ENCODE measurements at regions not wholly inside any gene's neighbourhood (a gene's known extent, or its start where the extent isn't known, plus 50 kb on each side); places are given as distances from the start of the nearest gene placed in this dataset.
A peak's percentile ranks its signal among the peaks of the same experiment; 100 is the strongest.

GRCh38 chr18:9019135-9019534 is 83.4 kb upstream of the NDUFV2 start:
- H3K4me2 ChIP-seq (ENCODE audit: insufficient read depth, low read length): no peak overlapping the region
- H3K4me3 ChIP-seq: no peak overlapping the region
- peak overlapping the region; percentile 83; the same call in 1 of the 2 replicates for H2AFZ ChIP-seq (ENCODE audit: low read depth, low read length)
- H3K9me3 ChIP-seq (replicated peaks; ENCODE audit: control insufficient read depth, insufficient read depth, low read depth, low read length): no peaks in the 10 kb centered on the region; the same call in 1 of the 2 replicates
- no peak overlapping the region for H3K27ac ChIP-seq (ENCODE audit: extremely low read depth, low read depth, low read length)
- CTCF ChIA-PET (ENCODE audit: low intra/inter-chr PET ratio): no interaction called here
- TF ChIP-seq TOE1 (IDR thresholded peaks at IDR 0.05; ENCODE audit: borderline replicate concordance): no peak
- no peak for TF ChIP-seq TOE1 (CRISPR knock-in tag; IDR thresholded peaks at IDR 0.05; ENCODE audit: borderline replicate concordance, low read depth)
- peak; percentile 44; the same call in 1 of the 2 replicates for TF ChIP-seq PTRF (tag; IDR thresholded peaks at IDR 0.05)
- peak; percentile 23; the same call in 1 of the 2 replicates for TF ChIP-seq ZNF512 (tag; IDR thresholded peaks at IDR 0.05)
- TF ChIP-seq BCOR (IDR thresholded peaks at IDR 0.05): 0 out of 2 replicates have a peak, but pooled peaks have one; percentile 46
- peak; percentile 80 for TF ChIP-seq ZNF146 (CRISPR knock-in tag; IDR thresholded peaks at IDR 0.05; ENCODE audit: unreplicated experiment)
- TF ChIP-seq, protein P1, sequence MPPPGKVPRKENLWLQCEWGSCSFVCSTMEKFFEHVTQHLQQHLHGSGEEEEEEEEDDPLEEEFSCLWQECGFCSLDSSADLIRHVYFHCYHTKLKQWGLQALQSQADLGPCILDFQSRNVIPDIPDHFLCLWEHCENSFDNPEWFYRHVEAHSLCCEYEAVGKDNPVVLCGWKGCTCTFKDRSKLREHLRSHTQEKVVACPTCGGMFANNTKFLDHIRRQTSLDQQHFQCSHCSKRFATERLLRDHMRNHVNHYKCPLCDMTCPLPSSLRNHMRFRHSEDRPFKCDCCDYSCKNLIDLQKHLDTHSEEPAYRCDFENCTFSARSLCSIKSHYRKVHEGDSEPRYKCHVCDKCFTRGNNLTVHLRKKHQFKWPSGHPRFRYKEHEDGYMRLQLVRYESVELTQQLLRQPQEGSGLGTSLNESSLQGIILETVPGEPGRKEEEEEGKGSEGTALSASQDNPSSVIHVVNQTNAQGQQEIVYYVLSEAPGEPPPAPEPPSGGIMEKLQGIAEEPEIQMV (tag; conservative IDR thresholded peaks at IDR 0.05; ENCODE audit: low read depth): 0 out of 2 replicates have a peak, but pooled peaks have one; percentile 12
- TF ChIP-seq XRCC4 (IDR thresholded peaks at IDR 0.05; ENCODE audit: extremely low read depth, insufficient read depth, insufficient read length): no peak
- TF ChIP-seq, protein P2, sequence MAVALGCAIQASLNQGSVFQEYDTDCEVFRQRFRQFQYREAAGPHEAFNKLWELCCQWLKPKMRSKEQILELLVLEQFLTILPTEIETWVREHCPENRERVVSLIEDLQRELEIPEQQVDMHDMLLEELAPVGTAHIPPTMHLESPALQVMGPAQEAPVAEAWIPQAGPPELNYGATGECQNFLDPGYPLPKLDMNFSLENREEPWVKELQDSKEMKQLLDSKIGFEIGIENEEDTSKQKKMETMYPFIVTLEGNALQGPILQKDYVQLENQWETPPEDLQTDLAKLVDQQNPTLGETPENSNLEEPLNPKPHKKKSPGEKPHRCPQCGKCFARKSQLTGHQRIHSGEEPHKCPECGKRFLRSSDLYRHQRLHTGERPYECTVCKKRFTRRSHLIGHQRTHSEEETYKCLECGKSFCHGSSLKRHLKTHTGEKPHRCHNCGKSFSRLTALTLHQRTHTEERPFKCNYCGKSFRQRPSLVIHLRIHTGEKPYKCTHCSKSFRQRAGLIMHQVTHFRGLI (CRISPR knock-in tag; IDR thresholded peaks at IDR 0.05): no peak
- peak; percentile 30; the same call in 1 of the 2 replicates for TF ChIP-seq ZNF507 (tag; conservative IDR thresholded peaks at IDR 0.05)
- no peak for TF ChIP-seq EP400 (IDR thresholded peaks at IDR 0.05)
- peak; percentile 51 for TF ChIP-seq RBM25 (IDR thresholded peaks at IDR 0.05; ENCODE audit: low read depth, low read length, severe bottlenecking)
- no peak for TF ChIP-seq NR2F6 (CRISPR knock-in tag; IDR thresholded peaks at IDR 0.05)
- in situ Hi-C loops (cut with MboI): loop anchor here (10.0 kb wide), 1 partner anchor 896 kb away; the partner anchor contains the start of gene VAPA
- no peak for FAIRE-seq
- BruUV-seq (replicated peaks): no TSS peak
- H3K9me1 ChIP-seq (ENCODE audit: control insufficient read depth, insufficient read depth, low read length): no peaks in the 10 kb centered on the region
- ATAC-seq: no peak
- intact Hi-C loops (cut with micrococcal nuclease): no loop called here
- H3K9ac ChIP-seq (ENCODE audit: insufficient read depth in 1 of 2, low read depth in 2 of 2, low read length in 2 of 2): no peak overlapping the region
- no peak for DNase-seq (ENCODE audit: extremely low read depth in 1 of 4, low spot score in 3 of 4)
- POLR2A ChIA-PET: interaction anchor here (0.6 to 1.2 kb wide), 4 partner anchors 9 to 37 kb away, joined by 3 to 4 read pairs (median 3); no protein-coding TSS in a partner anchor
- no peaks in the 10 kb centered on the region for H3K27me3 ChIP-seq (ENCODE audit: control insufficient read depth in 2 of 2, insufficient read depth in 2 of 2, low read length in 2 of 2)
- no peaks in the 10 kb centered on the region for H3K36me3 ChIP-seq (ENCODE audit: control insufficient read depth, insufficient read depth, low read length)
- WGBS (ENCODE audit: insufficient coverage, low coverage, missing lambda C conversion rate): 92% methylated on average over 4 of the region's 4 CpGs
- H3K4me1 ChIP-seq (replicated peaks in 1 of 2; ENCODE audit: control insufficient read depth in 2 of 2, insufficient read depth in 2 of 2, low read length in 2 of 2): peaks cover 31 to 40% of the 10 kb centered on the region in 2 experiments
- no peaks in the 10 kb centered on the region; the same call in 2 of the 3 replicates for H3K79me2 ChIP-seq (ENCODE audit: control insufficient read depth, insufficient read depth, low read length)
- H4K20me1 ChIP-seq (replicated peaks; ENCODE audit: control insufficient read depth, insufficient read depth, low read length): no peaks in the 10 kb centered on the region

Data from K562 (cell line).